NT2/D1 (cell line): ENCODE measurements at regions not wholly inside any gene's neighbourhood (a gene's known extent, or its start where the extent isn't known, plus 50 kb on each side); places are given as distances from the start of the nearest gene placed in this dataset.

Experiments used
- DNase-seq: peaks from one replicate; pipeline ENCODE4 v3.0.0-alpha.2; 2011; ENCODE audit warnings: low read depth, low spot score
- H3K27me3 ChIP-seq: 2 replicates; pipeline ENCODE4 v1.6.0; 2011; ENCODE audit warnings: mild to moderate bottlenecking; ENCODE audit not compliant: insufficient read length, insufficient read depth
- H3K36me3 ChIP-seq: 2 replicates; pipeline ENCODE4 v1.6.1; 2011; ENCODE audit warnings: mild to moderate bottlenecking, low read length, mixed read lengths; ENCODE audit not compliant: insufficient read depth, insufficient read length
- H3K4me1 ChIP-seq: 2 replicates; pipeline ENCODE4 v1.5.1; 2011; ENCODE audit not compliant: insufficient read depth, insufficient read length
- H3K4me3 ChIP-seq: 2 replicates; pipeline ENCODE4 v1.5.1; 2011; ENCODE audit warnings: low read depth; ENCODE audit not compliant: insufficient read length
- H3K9ac ChIP-seq: 2 replicates; pipeline ENCODE4 v1.6.0; 2011; ENCODE audit warnings: low read depth; ENCODE audit not compliant: insufficient read length
- H3K9me3 ChIP-seq: 2 replicates; pipeline ENCODE4 v1.5.1; 2011; ENCODE audit warnings: mild to moderate bottlenecking, low read length; ENCODE audit not compliant: insufficient read depth
- SUZ12 ChIP-seq: IDR thresholded peaks from 2 replicates; pipeline ENCODE4 v1.6.1; 2011; ENCODE audit not compliant: insufficient read length, insufficient read depth; ENCODE audit errors: extremely low read depth
- YY1 ChIP-seq: IDR thresholded peaks from 2 replicates; pipeline ENCODE4 v1.6.1; 2011; ENCODE audit not compliant: insufficient read length, insufficient read depth
- ZNF274 ChIP-seq: IDR thresholded peaks from 2 replicates; pipeline ENCODE4 v1.6.1; 2011; ENCODE audit warnings: mild to moderate bottlenecking, low read depth, low read length

DNA sequence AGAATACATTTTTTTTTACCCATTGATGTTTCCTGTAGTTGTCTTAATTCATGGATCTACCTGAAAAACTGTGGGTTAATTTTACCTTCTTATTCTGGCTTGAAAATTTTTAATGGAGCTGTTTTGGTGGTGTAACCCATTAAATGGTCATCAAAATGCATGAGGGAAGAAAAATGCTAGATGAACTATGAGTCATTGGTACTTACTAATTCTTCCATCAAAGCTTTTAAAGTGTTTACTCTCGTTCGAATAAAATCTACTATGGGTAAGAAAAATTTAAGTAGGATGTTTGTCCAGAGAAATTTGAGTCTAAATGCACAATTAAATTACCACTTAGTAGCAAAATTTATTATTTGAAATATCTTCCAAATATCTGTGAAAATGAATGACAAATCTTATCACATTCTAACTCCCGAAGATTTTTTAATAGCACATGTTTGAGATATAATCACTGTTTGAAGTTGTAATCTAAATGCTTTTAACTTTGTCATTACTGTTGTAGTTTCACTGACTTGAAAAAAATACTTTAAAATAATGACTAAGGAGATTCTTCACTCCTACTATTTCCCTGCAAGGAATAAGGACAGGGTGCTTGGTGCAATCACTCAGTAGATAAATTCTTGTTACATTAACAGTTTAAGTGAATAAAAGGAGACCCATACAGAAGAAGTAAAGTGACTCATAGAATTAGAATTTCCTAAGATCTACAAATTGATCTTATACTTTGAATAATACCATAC is 437.7 kb downstream of the IRS2 start:
- TF ChIP-seq YY1 (no peak), SUZ12 (no peak), ZNF274 (no peak)
- H3K9ac ChIP-seq: no peak overlapping the region
- no peak overlapping the region for H3K4me3 ChIP-seq
- H3K4me1 ChIP-seq: no peaks in the 10 kb centered on the region
- DNase-seq: no peak
- no peaks in the 10 kb centered on the region for H3K9me3 ChIP-seq
- no peaks in the 10 kb centered on the region for H3K36me3 ChIP-seq
- no peaks in the 10 kb centered on the region for H3K27me3 ChIP-seq

DNA sequence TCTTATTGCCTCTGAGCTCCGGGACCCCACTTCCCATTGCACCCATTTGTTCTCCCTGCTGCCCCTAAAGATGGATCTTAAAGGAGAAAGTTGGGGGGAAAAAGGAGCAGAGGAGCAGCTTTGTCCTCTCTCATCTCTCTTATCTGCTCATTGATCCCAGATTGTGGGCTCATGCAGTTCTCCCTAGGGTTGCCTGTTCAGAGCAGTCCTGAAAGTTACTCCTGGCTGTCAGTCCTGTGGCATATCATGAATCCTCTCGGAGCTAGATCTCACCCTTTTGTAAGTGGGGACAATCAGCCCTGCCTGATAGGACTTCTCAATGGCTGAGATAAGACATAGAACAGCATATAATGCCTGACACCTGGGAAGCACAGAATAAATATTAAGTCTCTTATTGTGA is 440.3 kb downstream of the IRS2 start:
- Histone ChIP-seq H3K9ac (no peak overlapping the region), H3K4me1 (no peaks in the 10 kb centered on the region), H3K4me3 (no peak overlapping the region), H3K36me3 (no peaks in the 10 kb centered on the region), H3K27me3 (no peaks in the 10 kb centered on the region), H3K9me3 (no peaks in the 10 kb centered on the region)
- no peak for DNase-seq
- no peak for TF ChIP-seq YY1
- TF ChIP-seq SUZ12: no peak
- TF ChIP-seq ZNF274: no peak

DNA sequence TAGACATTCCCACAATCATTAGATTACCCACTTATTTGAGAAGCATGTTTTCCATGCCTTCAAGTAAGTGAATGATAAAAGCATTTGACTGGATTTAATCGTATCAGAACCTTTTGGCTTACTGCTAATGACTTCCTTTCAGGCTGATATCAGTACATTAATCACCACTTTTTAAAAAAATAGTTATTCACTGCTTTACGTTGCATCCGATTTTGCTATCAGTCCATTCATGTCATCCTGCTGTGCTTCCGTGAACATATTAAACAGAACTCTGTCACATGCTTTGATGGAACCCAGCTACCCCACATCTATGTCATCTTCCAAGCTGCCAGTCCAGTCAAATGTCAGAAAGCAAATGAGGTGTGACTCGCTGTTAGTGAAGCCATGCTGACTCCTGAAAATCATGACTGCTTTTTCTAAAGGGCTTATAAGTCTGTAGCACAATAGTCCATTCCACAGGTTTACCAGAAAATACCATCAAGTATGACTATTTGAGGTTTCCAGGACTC is 440.9 kb downstream of the IRS2 start:
- DNase-seq: no peak

DNA sequence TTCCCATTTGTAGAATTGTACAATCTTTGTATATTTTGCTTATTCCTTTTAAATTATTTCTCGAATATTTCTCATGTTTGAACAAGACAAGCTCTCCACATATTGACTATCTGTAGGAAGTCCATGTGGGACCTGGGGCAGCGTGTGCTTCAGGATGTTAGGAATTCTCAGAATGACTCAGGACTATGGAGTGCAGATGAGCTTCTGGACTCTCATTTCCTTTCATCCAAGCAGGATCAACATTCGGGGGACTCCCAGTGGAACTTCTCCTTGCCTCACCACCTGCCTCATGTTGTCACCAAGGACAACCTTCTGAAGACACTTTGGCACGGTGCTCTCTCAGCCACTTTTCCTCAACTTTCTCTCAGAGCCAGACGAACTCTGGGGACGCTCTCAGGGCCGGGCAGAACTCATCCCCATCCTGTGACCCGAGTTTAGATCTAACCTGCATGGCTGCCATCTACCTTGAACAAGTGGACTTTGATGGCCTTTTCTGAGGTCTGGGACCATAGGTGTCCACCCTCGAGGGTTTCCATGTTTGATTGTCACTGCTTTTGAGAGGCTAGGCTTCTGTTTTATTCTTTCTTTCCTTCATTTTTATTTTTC is 441.7 kb downstream of the IRS2 start:
- H3K4me1 ChIP-seq: no peaks in the 10 kb centered on the region
- DNase-seq: no peak

More for the DNA sequence above, 440.9 kb downstream of the IRS2 start:
- Histone ChIP-seq H3K36me3 (no peaks in the 10 kb centered on the region), H3K4me3 (no peak overlapping the region), H3K27me3 (no peaks in the 10 kb centered on the region), H3K4me1 (no peaks in the 10 kb centered on the region), H3K9ac (no peak overlapping the region), H3K9me3 (no peaks in the 10 kb centered on the region)
- TF ChIP-seq ZNF274 (no peak), SUZ12 (no peak), YY1 (no peak)

DNA sequence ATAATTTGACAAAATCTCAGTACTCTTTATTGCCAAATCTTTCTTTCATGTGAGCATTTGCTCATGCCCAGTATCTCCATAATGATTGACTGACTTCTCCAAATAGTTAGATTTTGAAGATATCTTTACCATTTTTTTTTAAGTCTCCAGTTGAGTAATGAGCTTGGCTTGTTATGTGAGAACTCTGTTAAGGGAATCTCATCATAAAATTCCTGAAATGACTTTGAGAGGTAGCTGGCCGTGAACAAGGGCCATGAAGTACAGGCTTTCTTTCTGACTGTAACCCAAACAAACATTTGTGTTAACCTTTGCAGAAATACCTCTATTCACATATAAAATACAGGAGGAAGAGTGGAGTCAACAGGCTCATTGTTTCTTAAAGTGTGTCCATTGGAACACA is 449.7 kb downstream of the IRS2 start:
- DNase-seq: no peak
- Histone ChIP-seq H3K9ac (no peak overlapping the region), H3K36me3 (no peaks in the 10 kb centered on the region), H3K9me3 (no peaks in the 10 kb centered on the region), H3K4me3 (no peak overlapping the region), H3K27me3 (no peaks in the 10 kb centered on the region), H3K4me1 (no peaks in the 10 kb centered on the region)
- TF ChIP-seq YY1 (no peak), ZNF274 (no peak), SUZ12 (no peak)

More for the DNA sequence above, 441.7 kb downstream of the IRS2 start:
- Histone ChIP-seq H3K4me3 (no peak overlapping the region), H3K9ac (no peak overlapping the region), H3K27me3 (no peaks in the 10 kb centered on the region), H3K9me3 (no peaks in the 10 kb centered on the region), H3K36me3 (no peaks in the 10 kb centered on the region)
- no peak for TF ChIP-seq YY1
- TF ChIP-seq SUZ12: no peak
- no peak for TF ChIP-seq ZNF274

DNA sequence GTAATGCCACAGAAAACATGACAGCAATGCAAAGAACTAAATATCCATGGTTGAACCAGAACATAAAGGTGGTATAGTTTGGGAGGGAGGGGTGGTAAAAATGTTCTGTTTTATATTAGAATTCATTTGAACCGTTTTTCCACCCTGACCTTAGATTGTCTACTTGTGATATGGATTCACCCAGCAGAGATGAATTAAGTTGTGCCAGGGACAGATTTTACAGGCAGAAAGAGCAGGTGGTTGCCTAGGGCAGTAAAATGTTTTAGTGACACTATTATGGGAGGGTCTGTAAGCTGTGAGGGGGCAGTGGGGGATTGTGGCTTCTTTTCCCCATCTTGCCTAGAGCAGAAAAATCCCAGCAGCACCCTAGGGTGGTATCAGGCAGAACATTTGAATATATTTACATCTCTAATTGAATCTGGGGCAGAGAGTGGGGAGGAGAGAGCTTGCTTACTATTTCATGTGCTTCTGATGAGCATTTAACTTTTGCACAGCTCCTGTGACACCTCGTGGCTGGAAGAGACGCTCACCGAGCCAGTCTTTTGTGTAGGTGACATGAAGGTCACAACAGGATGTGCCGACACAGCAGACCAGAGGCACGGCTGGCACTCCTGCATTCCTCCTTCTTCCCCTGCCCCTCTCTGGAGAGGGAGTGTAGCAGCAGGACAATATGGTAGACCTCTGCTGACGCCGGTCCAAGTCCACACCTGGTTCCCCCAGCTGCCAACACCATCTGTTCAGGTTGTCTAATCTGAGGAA is 452.3 kb downstream of the IRS2 start:
- H3K4me3 ChIP-seq: no peak overlapping the region
- H3K36me3 ChIP-seq: no peaks in the 10 kb centered on the region
- no peak overlapping the region for H3K9ac ChIP-seq
- no peaks in the 10 kb centered on the region for H3K27me3 ChIP-seq
- no peaks in the 10 kb centered on the region for H3K4me1 ChIP-seq
- H3K9me3 ChIP-seq: no peaks in the 10 kb centered on the region
- no peak for TF ChIP-seq SUZ12
- no peak for DNase-seq
